ENCODE measurements at regions not wholly inside any gene's neighbourhood (a gene's known extent, or its start where the extent isn't known, plus 50 kb on each side); places are given as distances from the start of the nearest gene placed in this dataset.

GRCh38 chr1:188188317-188188716 is 1359.6 kb downstream of the PLA2G4A start:
- Histone ChIP-seq H3K27me3 (replicated peaks; ENCODE audit: insufficient read depth, low read length) (no peaks in the 10 kb centered on the region), H3K36me3 (replicated peaks; ENCODE audit: insufficient read depth, low read length) (no peaks in the 10 kb centered on the region), H3K79me2 (ENCODE audit: low read length) (no peaks in the 10 kb centered on the region), H2AFZ (ENCODE audit: low read length) (no peak overlapping the region), H3F3A (ENCODE audit: insufficient read depth, low read length) (no peaks in the 10 kb centered on the region), H3K27ac (ENCODE audit: low read length) (no peak overlapping the region), H3K9me3 (replicated peaks; ENCODE audit: insufficient read depth, low read length) (no peaks in the 10 kb centered on the region), H4K20me1 (ENCODE audit: insufficient read depth, low read length) (no peaks in the 10 kb centered on the region), H3K4me2 (ENCODE audit: low read depth, low read length) (no peak overlapping the region), H3K4me3 (ENCODE audit: low read length) (no peak overlapping the region), H3K9ac (ENCODE audit: low read length) (no peak overlapping the region), H3K4me1 (ENCODE audit: low read length) (no peaks in the 10 kb centered on the region), H3K9me2 (replicated peaks; ENCODE audit: insufficient read depth, low read length) (no peaks in the 10 kb centered on the region)
- no peak for DNase-seq
- TF ChIP-seq EZH2phosphoT487 (IDR thresholded peaks at IDR 0.05; ENCODE audit: low read length) (no peak), CTCF (IDR thresholded peaks at IDR 0.05; ENCODE audit: low read length) (peak; percentile 18)

GRCh38 chr1:188194916-188195315 is 1366.2 kb downstream of the PLA2G4A start:
- Histone ChIP-seq H3K4me1 (ENCODE audit: low read length) (no peaks in the 10 kb centered on the region), H3K79me2 (ENCODE audit: low read length) (no peaks in the 10 kb centered on the region), H3K9ac (ENCODE audit: low read length) (no peak overlapping the region), H3K27me3 (replicated peaks; ENCODE audit: insufficient read depth, low read length) (no peaks in the 10 kb centered on the region), H2AFZ (ENCODE audit: low read length) (no peak overlapping the region), H3K27ac (ENCODE audit: low read length) (no peak overlapping the region), H3K36me3 (replicated peaks; ENCODE audit: insufficient read depth, low read length) (no peaks in the 10 kb centered on the region), H3K4me3 (ENCODE audit: low read length) (no peak overlapping the region), H4K20me1 (ENCODE audit: insufficient read depth, low read length) (no peaks in the 10 kb centered on the region), H3K9me3 (replicated peaks; ENCODE audit: insufficient read depth, low read length) (no peaks in the 10 kb centered on the region), H3F3A (ENCODE audit: insufficient read depth, low read length) (no peaks in the 10 kb centered on the region), H3K4me2 (ENCODE audit: low read depth, low read length) (no peak overlapping the region), H3K9me2 (replicated peaks; ENCODE audit: insufficient read depth, low read length) (no peaks in the 10 kb centered on the region)
- DNase-seq, result no peak
- TF ChIP-seq CTCF (IDR thresholded peaks at IDR 0.05; ENCODE audit: low read length), result no peak
- TF ChIP-seq EZH2phosphoT487 (IDR thresholded peaks at IDR 0.05; ENCODE audit: low read length), result no peak

GRCh38 chr1:188218289-188218688 is 1389.5 kb downstream of the PLA2G4A start:
- no peak overlapping the region for H3K9ac ChIP-seq (ENCODE audit: low read length)
- H3K36me3 ChIP-seq (replicated peaks; ENCODE audit: insufficient read depth, low read length), result no peaks in the 10 kb centered on the region
- DNase-seq, result no peak
- H3K27me3 ChIP-seq (replicated peaks; ENCODE audit: insufficient read depth, low read length), result no peaks in the 10 kb centered on the region
- no peaks in the 10 kb centered on the region for H4K20me1 ChIP-seq (ENCODE audit: insufficient read depth, low read length)
- no peak for TF ChIP-seq CTCF (IDR thresholded peaks at IDR 0.05; ENCODE audit: low read length)
- no peak for TF ChIP-seq EZH2phosphoT487 (IDR thresholded peaks at IDR 0.05; ENCODE audit: low read length)
- TF ChIP-seq EZH2 (optimal IDR thresholded peaks at IDR 0.05; ENCODE audit: low read depth, low read length), result no peak
- H3K79me2 ChIP-seq (ENCODE audit: low read length), result no peaks in the 10 kb centered on the region
- H3K4me3 ChIP-seq (ENCODE audit: low read length), result no peak overlapping the region
- no peaks in the 10 kb centered on the region for H3K4me1 ChIP-seq (ENCODE audit: low read length)
- no peaks in the 10 kb centered on the region for H3K9me2 ChIP-seq (replicated peaks; ENCODE audit: insufficient read depth, low read length)
- no peaks in the 10 kb centered on the region for H3K9me3 ChIP-seq (replicated peaks; ENCODE audit: insufficient read depth, low read length)
- H2AFZ ChIP-seq (ENCODE audit: low read length), result no peak overlapping the region
- H3F3A ChIP-seq (ENCODE audit: insufficient read depth, low read length), result no peaks in the 10 kb centered on the region
- no peak overlapping the region for H3K27ac ChIP-seq (ENCODE audit: low read length)
- no peak overlapping the region for H3K4me2 ChIP-seq (ENCODE audit: low read depth, low read length)

All from MM.1S (cell line).